IPS DF 6.9 (cell line): ENCODE measurements at regions not wholly inside any gene's neighbourhood (a gene's known extent, or its start where the extent isn't known, plus 50 kb on each side); places are given as distances from the start of the nearest gene placed in this dataset.

Experiments
- DNase-seq: peaks from one replicate; pipeline ENCODE4 v3.0.0-alpha.2; 2013; ENCODE audit warnings: low read depth, low spot score
- H3K27ac ChIP-seq: one replicate; pipeline ENCODE4 v1.5.1; 2013; ENCODE audit warnings: low read length, control low read depth
- H3K27me3 ChIP-seq: 2 replicates; pipeline ENCODE4 v1.6.1; 2013; ENCODE audit warnings: mild to moderate bottlenecking, low read length; ENCODE audit not compliant: control insufficient read depth, insufficient read depth
- H3K36me3 ChIP-seq: 2 replicates; pipeline ENCODE4 v1.6.1; 2013; ENCODE audit warnings: low read length; ENCODE audit not compliant: control insufficient read depth, insufficient read depth
- H3K4me1 ChIP-seq: 2 replicates; pipeline ENCODE4 v1.6.1; 2013; ENCODE audit warnings: low read length; ENCODE audit not compliant: control insufficient read depth, insufficient read depth
- H3K4me3 ChIP-seq: 2 replicates; pipeline ENCODE4 v1.5.1; 2013; ENCODE audit warnings: mild to moderate bottlenecking, low read length
- H3K9me3 ChIP-seq: 2 replicates; pipeline ENCODE4 v1.6.1; 2013; ENCODE audit warnings: low read length, inconsistent platforms; ENCODE audit not compliant: control insufficient read depth, insufficient read depth
- WGBS: extraction: QIAGEN DNeasy Blood & Tissue Kit; methylation state at CpG from one replicate; pipeline ENCODE4 v1.1.7; 2013; ENCODE audit warnings: mixed read lengths, missing lambda C conversion rate; ENCODE audit not compliant: insufficient read length, insufficient coverage; 5-methylcytosine and 5-hydroxymethylcytosine counted together

- no peak for DNase-seq
- H3K27me3 ChIP-seq: no peaks in the 10 kb centered on the region
- no peaks in the 10 kb centered on the region for H3K36me3 ChIP-seq
- H3K4me3 ChIP-seq: no peak overlapping the region
- no peaks in the 10 kb centered on the region for H3K9me3 ChIP-seq
- H3K4me1 ChIP-seq: no peaks in the 10 kb centered on the region
- H3K27ac ChIP-seq: no peak overlapping the region
These were observed 191.7 kb downstream of the TFEC start for GRCh38 chr7:115838829-115839228.

DNA sequence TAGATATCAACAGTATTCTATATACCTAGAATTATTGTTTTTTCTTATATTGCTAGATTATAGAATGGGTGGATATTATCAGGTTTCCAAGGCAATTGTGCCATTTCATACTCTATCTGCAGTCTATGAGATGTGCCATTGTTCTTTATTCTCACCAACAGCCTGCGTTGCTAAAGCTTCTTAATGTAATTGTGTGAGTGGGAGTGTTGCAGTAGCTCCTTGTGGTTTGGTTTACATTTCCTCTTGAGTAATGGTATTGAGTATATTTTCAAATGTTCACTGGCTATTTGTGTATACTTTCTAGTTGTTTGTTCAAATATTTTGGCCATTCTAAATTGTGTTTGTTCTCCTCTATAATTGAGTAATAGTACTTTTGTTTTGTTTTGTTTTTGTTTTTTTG lies 199.2 kb downstream of the TFEC start:
- no CpG with 5 or more reads among the region's 1 CpG for WGBS
- no peak for DNase-seq
- H3K4me3 ChIP-seq: no peak overlapping the region
- no peak overlapping the region for H3K27ac ChIP-seq
- no peaks in the 10 kb centered on the region for H3K27me3 ChIP-seq
- no peaks in the 10 kb centered on the region for H3K36me3 ChIP-seq
- H3K4me1 ChIP-seq: no peaks in the 10 kb centered on the region
- no peaks in the 10 kb centered on the region for H3K9me3 ChIP-seq

DNA sequence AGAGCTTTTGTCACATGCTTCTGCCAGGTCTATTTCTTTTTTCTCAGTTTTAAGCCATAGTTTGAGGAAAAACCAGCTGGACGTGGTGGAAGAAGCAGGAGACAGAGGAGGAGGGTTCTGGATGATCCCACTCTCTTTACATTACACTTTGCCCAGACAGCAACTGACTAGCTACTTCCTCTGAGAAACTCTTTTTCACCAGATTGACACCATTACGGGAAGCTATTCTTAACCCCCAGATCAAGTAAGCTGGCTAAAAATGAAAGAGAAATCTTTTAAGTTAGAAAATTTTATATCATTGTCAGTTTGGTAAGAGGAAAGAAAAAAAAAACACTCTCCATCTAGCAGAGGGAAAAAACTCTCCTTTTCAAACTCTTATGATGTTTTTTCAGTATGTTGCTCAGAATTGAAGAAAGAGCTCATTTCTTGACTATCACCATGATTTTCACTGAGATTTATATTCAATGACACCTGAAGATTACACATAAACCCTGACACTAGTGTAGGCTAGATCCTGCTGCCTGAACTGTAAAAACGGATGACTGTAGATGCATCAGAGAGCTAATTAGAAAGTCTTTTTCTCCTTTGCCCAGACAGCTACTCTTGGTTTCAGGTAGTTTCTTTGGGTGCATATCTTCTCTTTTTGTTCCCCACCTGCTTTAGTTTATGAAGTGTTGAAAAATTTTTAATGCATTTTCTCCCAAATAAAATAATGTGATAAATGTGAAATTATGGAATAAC lies 203.1 kb downstream of the TFEC start:
- Histone ChIP-seq H3K36me3 (no peaks in the 10 kb centered on the region), H3K9me3 (no peaks in the 10 kb centered on the region), H3K4me3 (no peak overlapping the region), H3K27me3 (no peaks in the 10 kb centered on the region), H3K4me1 (no peaks in the 10 kb centered on the region), H3K27ac (no peak overlapping the region)
- no peak for DNase-seq
- no CpG with 5 or more reads among the region's 3 CpGs for WGBS

DNA sequence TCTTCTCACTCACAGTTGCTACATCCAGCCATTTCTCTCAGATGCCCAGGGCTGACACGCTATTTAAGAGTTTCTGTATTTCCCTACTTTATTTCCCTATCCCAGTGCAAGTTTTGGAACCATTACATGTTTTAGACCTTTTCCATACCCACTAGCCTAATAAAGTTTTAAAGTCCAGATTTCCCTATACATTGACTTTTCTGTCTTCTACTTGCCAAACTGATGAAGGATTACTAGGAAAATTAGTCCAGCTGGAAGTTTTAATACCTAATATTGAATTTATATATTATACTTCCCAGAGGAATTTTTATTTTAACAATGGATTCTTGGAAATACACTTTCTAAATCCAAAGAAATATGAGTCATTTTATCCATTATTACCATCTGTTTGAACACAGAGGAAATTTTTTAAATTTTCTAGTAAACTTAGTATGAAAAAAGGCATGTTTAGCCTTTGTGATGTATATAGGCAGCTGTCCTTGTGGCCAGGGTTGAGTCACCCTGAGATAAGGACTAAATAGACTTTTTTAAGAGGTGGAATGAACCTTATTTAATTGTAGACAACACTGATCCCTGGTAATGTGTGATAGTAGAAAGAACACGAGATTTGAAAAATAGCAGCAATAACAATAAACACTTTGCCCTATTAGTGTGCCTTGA lies 205.0 kb downstream of the TFEC start:
- no peaks in the 10 kb centered on the region for H3K27me3 ChIP-seq
- no CpG with 5 or more reads among the region's 2 CpGs for WGBS
- H3K27ac ChIP-seq: no peak overlapping the region
- no peaks in the 10 kb centered on the region for H3K36me3 ChIP-seq
- no peaks in the 10 kb centered on the region for H3K4me1 ChIP-seq
- H3K4me3 ChIP-seq: no peak overlapping the region
- DNase-seq: no peak
- H3K9me3 ChIP-seq: no peaks in the 10 kb centered on the region

GRCh38 chr7:115822801-115823200 lies 207.8 kb downstream of the TFEC start:
- no peak overlapping the region for H3K4me3 ChIP-seq
- H3K9me3 ChIP-seq: no peaks in the 10 kb centered on the region
- DNase-seq: no peak
- no peaks in the 10 kb centered on the region for H3K4me1 ChIP-seq
- no peak overlapping the region for H3K27ac ChIP-seq
- H3K27me3 ChIP-seq: no peaks in the 10 kb centered on the region
- no peaks in the 10 kb centered on the region for H3K36me3 ChIP-seq
- no CpG with 5 or more reads among the region's 2 CpGs for WGBS

DNA sequence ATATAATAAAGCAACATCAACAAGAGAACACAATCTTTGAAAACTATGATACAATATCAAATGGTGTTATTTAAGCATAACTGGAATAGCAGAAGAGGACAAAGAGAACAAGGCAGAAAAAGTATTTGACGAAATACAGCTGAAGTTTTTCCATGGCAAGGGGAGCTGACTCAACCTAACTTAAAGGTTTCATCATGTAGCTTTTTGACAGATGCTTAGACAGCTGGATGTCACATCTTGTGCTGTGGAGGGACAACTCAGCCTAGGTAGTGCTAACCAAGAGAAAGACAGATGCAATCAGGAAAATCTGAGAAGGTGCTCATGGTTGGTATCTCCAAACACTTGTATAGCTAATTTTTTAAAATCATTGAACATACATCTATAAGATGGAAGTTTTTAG lies 208.2 kb downstream of the TFEC start:
- Histone ChIP-seq H3K9me3 (no peaks in the 10 kb centered on the region), H3K4me1 (no peaks in the 10 kb centered on the region), H3K27ac (no peak overlapping the region), H3K27me3 (no peaks in the 10 kb centered on the region), H3K36me3 (no peaks in the 10 kb centered on the region), H3K4me3 (no peak overlapping the region)
- no CpG with 5 or more reads among the region's 1 CpG for WGBS
- DNase-seq: no peak

GRCh38 chr7:115816318-115816974 lies 214.1 kb downstream of the TFEC start:
- Histone ChIP-seq H3K27me3 (no peaks in the 10 kb centered on the region), H3K4me3 (no peak overlapping the region), H3K27ac (no peak overlapping the region), H3K4me1 (peaks cover 2% of the 10 kb centered on the region; the same call in 1 of the 2 replicates), H3K9me3 (no peaks in the 10 kb centered on the region), H3K36me3 (no peaks in the 10 kb centered on the region)
- no CpG with 5 or more reads among the region's 4 CpGs for WGBS
- peak; percentile 27 for DNase-seq

GRCh38 chr7:115812794-115813193 lies 217.8 kb downstream of the TFEC start:
- no peaks in the 10 kb centered on the region for H3K27me3 ChIP-seq

GRCh38 chr7:115805458-115805857 lies 225.1 kb downstream of the TFEC start:
- H3K9me3 ChIP-seq: no peaks in the 10 kb centered on the region
- no peak for DNase-seq
- WGBS: no CpG with 5 or more reads among the region's 8 CpGs
- H3K4me3 ChIP-seq: no peak overlapping the region
- H3K36me3 ChIP-seq: no peaks in the 10 kb centered on the region
- no peak overlapping the region for H3K27ac ChIP-seq
- H3K27me3 ChIP-seq: no peaks in the 10 kb centered on the region
- no peaks in the 10 kb centered on the region; the same call in 1 of the 2 replicates for H3K4me1 ChIP-seq

More at GRCh38 chr7:115812794-115813193, 217.8 kb downstream of the TFEC start:
- Histone ChIP-seq H3K36me3 (no peaks in the 10 kb centered on the region), H3K9me3 (no peaks in the 10 kb centered on the region), H3K4me1 (peaks cover 2% of the 10 kb centered on the region; the same call in 1 of the 2 replicates), H3K4me3 (no peak overlapping the region), H3K27ac (no peak overlapping the region)
- no peak for DNase-seq
- no CpG with 5 or more reads among the region's 7 CpGs for WGBS

DNA sequence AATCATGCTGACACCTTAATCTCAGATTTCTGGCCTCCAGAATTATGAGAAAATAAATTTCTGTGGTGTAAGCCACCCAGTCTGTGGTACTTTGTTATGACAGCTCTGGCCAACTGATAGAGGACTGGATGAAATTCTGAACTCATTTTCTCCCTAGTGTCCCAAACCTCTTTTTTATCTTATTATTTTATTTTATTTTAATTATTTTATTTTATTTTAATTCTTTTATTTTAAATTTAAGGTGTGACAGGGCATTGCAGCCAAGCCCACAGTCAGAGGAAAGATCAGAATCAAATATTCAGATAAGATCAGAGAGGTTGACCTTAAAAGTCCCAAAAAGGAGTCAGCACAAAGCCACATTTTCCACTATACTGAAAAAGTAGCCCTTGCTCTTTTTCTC lies 228.1 kb downstream of the TFEC start:
- no peak for DNase-seq
- Histone ChIP-seq H3K4me3 (no peak overlapping the region), H3K36me3 (no peaks in the 10 kb centered on the region)

More for the DNA sequence above, 228.1 kb downstream of the TFEC start:
- no peaks in the 10 kb centered on the region for H3K9me3 ChIP-seq
- no peaks in the 10 kb centered on the region for H3K27me3 ChIP-seq
- H3K4me1 ChIP-seq: no peaks in the 10 kb centered on the region; the same call in 1 of the 2 replicates
- no peak overlapping the region for H3K27ac ChIP-seq
